PFSK-1 (cell line): ENCODE measurements at regions not wholly inside any gene's neighbourhood (a gene's known extent, or its start where the extent isn't known, plus 50 kb on each side); places are given as distances from the start of the nearest gene placed in this dataset.

Experiments used
- FOXP2 ChIP-seq: optimal IDR thresholded peaks from 2 replicates; pipeline ENCODE3; 2011; ENCODE audit warnings: borderline replicate concordance, control low read depth, inconsistent platforms; ENCODE audit not compliant: insufficient read depth; ENCODE audit errors: extremely low read length, extremely low read depth
- POLR2AphosphoS5 ChIP-seq: IDR thresholded peaks from 2 replicates; pipeline ENCODE4 v1.6.1; 2012; ENCODE audit warnings: low read depth, mild to moderate bottlenecking, control low read depth, low read length, moderate library complexity
- SIN3A ChIP-seq: IDR thresholded peaks from 2 replicates; pipeline ENCODE4 v1.6.1; 2012; ENCODE audit warnings: mild to moderate bottlenecking, low read length, moderate library complexity, borderline replicate concordance; ENCODE audit not compliant: insufficient read depth
- TAF1 ChIP-seq: IDR thresholded peaks from 2 replicates; pipeline ENCODE4 v1.6.1; 2012; ENCODE audit warnings: low read length, control low read depth, borderline replicate concordance; ENCODE audit not compliant: insufficient read depth
- TF ChIP-seq, protein P1 (sequence below), 2 experiments: IDR thresholded peaks; 2 replicates each; pipeline versions ENCODE4 v1.6.1 to v1.8.0; 2011 to 2012; ENCODE audit warnings: low read depth in 2 of 2, low read length in 2 of 2, control low read depth in 1 of 2, inconsistent platforms in 1 of 2, mild to moderate bottlenecking in 1 of 2, moderate library complexity in 1 of 2; ENCODE audit not compliant: insufficient read depth in 1 of 2

DNA sequence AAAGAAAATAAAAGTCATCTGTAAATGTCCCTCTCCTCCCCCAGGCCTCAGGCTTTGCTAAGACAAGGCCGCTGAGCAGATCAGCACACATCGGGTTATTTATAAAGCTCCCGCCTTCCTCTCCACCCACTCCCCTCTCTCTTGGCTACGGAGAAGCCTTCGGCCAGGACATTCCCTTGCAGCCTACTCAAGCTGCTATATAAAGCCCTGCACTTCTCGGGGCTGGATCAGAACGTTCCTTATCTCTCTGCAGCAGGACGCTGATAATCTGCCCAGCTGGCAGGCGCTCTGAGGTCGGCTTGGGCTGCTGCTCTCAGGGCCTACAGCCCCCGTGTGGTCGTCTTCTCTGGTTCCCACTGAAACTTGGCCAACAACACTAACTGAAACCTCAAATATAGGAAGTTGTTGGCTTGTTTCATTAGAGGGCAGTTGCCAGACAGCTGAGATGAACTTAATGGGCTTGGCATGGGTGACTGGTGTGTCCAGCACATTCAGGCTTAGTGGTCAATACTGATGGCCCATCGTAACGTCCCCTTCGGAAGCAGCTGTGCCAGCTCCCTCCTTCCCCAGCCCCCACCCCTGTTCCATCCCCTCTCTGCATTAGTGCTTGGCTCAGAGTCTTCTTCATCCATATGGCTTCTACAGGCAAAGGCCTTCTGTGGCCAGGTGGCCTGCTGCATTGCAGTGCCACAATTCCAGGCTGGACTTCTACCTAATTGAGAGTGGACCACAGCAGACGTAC lies 64.6 kb downstream of the IER5 start:
- TF ChIP-seq POLR2AphosphoS5 (no peak), TAF1 (no peak), SIN3A (no peak), FOXP2 (no peak)
- TF ChIP-seq, protein P1, sequence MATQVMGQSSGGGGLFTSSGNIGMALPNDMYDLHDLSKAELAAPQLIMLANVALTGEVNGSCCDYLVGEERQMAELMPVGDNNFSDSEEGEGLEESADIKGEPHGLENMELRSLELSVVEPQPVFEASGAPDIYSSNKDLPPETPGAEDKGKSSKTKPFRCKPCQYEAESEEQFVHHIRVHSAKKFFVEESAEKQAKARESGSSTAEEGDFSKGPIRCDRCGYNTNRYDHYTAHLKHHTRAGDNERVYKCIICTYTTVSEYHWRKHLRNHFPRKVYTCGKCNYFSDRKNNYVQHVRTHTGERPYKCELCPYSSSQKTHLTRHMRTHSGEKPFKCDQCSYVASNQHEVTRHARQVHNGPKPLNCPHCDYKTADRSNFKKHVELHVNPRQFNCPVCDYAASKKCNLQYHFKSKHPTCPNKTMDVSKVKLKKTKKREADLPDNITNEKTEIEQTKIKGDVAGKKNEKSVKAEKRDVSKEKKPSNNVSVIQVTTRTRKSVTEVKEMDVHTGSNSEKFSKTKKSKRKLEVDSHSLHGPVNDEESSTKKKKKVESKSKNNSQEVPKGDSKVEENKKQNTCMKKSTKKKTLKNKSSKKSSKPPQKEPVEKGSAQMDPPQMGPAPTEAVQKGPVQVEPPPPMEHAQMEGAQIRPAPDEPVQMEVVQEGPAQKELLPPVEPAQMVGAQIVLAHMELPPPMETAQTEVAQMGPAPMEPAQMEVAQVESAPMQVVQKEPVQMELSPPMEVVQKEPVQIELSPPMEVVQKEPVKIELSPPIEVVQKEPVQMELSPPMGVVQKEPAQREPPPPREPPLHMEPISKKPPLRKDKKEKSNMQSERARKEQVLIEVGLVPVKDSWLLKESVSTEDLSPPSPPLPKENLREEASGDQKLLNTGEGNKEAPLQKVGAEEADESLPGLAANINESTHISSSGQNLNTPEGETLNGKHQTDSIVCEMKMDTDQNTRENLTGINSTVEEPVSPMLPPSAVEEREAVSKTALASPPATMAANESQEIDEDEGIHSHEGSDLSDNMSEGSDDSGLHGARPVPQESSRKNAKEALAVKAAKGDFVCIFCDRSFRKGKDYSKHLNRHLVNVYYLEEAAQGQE (IDR thresholded peaks at IDR 0.05; ENCODE audit: insufficient read depth in 1 of 2, low read depth in 2 of 2, low read length in 2 of 2), result no peak

DNA sequence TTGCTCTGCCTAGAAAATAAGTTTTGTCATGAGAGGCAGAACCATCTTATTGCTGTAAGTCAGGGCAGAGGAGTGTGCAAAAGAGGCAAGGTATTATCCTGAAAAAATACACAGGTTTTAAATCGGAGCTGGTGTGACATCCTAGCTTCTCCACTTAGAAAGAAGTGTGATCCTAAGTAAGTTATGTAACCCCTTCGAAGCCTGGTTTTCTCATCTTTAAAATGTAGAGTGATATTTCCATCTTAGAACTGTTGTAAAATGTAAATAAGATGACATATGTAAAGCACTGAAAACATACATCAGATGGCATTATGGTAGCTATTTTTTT lies 65.1 kb downstream of the IER5 start:
- TF ChIP-seq, protein P1 (IDR thresholded peaks at IDR 0.05; ENCODE audit: insufficient read depth in 1 of 2, low read depth in 2 of 2, low read length in 2 of 2), result no peak
- TF ChIP-seq FOXP2 (no peak), TAF1 (no peak), POLR2AphosphoS5 (no peak), SIN3A (no peak)

DNA sequence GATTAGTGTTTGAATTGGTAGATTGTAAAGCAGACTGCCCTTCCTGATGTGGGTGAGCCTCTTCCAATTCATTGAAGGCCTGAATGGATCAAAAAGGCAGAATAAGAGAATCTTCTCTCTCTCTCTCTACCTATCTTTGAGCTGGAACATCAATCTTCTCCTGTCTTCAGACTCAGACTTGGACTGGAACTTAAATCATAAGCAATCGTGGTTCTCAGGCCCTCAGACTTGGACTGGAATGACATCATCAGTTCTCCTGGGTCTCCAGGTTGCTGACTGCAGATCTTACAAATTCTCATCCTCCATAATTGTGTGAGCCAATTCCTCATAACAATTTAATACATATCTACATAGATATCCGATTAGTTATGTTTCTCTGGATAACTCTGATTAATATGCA lies 66.8 kb downstream of the IER5 start:
- TF ChIP-seq POLR2AphosphoS5, result no peak
- TF ChIP-seq, protein P1 (IDR thresholded peaks at IDR 0.05; ENCODE audit: insufficient read depth in 1 of 2, low read depth in 2 of 2, low read length in 2 of 2), result no peak
- TF ChIP-seq TAF1, result no peak

DNA sequence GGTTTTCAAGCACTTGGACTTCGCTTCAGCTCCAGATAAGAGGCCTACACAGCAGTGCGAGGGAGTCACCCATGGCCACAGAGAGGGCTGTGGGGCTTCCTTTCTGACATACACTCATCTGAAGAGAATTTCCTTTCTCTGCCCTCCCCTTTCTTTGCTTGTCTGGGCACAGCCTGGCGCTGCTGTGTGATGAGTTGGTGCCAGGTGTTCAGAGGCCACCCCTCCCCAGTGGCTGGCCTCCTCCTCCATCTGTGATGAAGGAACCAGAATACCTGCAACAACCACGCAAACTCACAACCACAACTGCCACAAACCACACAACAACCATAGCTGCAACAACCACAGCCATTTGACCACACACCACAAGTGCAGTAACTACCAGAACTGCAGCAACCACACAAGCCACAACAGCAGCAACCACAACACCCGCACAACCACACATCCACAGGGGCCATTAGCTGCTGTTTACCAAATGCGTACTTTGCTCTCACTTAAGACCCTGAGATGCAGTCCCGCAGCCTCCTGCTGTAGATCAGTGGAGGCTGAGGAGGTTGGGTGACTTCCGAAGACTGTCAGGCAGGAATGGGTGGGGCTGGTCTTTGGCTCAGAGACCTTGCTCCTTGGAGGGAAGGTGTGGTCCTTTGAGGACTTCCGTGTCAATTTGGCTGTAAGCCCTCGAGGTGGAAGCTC lies 71.1 kb downstream of the IER5 start:
- no peak for TF ChIP-seq TAF1
- TF ChIP-seq POLR2AphosphoS5, result no peak
- TF ChIP-seq, protein P1 (IDR thresholded peaks at IDR 0.05; ENCODE audit: insufficient read depth in 1 of 2, low read depth in 2 of 2, low read length in 2 of 2), result no peak
- TF ChIP-seq SIN3A, result no peak
- no peak for TF ChIP-seq FOXP2
